DOHH2 (cell line): ENCODE measurements at regions not wholly inside any gene's neighbourhood (a gene's known extent, or its start where the extent isn't known, plus 50 kb on each side); places are given as distances from the start of the nearest gene placed in this dataset.

Experiments used
- CTCF ChIP-seq: fragments of 200-600 bp; sonication (generic); IDR thresholded peaks from one replicate; pipeline ENCODE4 v1.5.1; 2014; ENCODE audit warnings: antibody characterized with exemption, mild to moderate bottlenecking, low read depth, low read length; ENCODE audit not compliant: poor library complexity, severe bottlenecking
- EZH2phosphoT487 ChIP-seq: fragments of 200-600 bp; sonication (generic); IDR thresholded peaks from 2 replicates; pipeline ENCODE4 v1.6.1; 2017; ENCODE audit warnings: borderline replicate concordance, mild to moderate bottlenecking, antibody characterized with exemption, low read length, moderate library complexity, mixed read lengths

- TF ChIP-seq CTCF: no peak
- TF ChIP-seq EZH2phosphoT487: no peak
Measured at GRCh38 chr9:100939636-100940035, 88.9 kb upstream of the PLPPR1 start.
